SK-N-SH (cell line): ENCODE measurements at regions not wholly inside any gene's neighbourhood (a gene's known extent, or its start where the extent isn't known, plus 50 kb on each side); places are given as distances from the start of the nearest gene placed in this dataset.

Experiments used
- CTCF ChIA-PET: fragments of 300-600, 350-600 bp; formaldehyde crosslinking; extraction: SDS; loops from one replicate; lab custom pipeline; 2021; lab: Yijun Ruan, JAX
- POLR2A ChIA-PET: fragments of 350-600 bp; sonication (Branson Sonifier 250); formaldehyde crosslinking; extraction: SDS; loops from one replicate; lab custom pipeline; 2020; ENCODE audit warnings: antibody characterized with exemption, inconsistent platforms; lab: Yijun Ruan, JAX
- DNase-seq: peaks from one replicate; pipeline ENCODE4 v3.0.0; 2012
- H2AFZ ChIP-seq: fragments of 200-600 bp; sonication (generic); 2 replicates; pipeline ENCODE4 v1.8.1; 2016; ENCODE audit warnings: antibody characterized with exemption, mild to moderate bottlenecking, low read depth
- H3F3A ChIP-seq: fragments of 200-600 bp; sonication (generic); replicated peaks from 2 replicates; pipeline ENCODE3; 2016; ENCODE audit warnings: antibody characterized with exemption, mild to moderate bottlenecking; ENCODE audit not compliant: insufficient read depth
- H3K27ac ChIP-seq, 2 experiments: fragments of 200-500 bp in 1 of 2; fragments of 200-600 bp in 1 of 2; sonication (Bioruptor generic) in 1 of 2; sonication (generic), shearing (Covaris generic) in 1 of 2; 2 replicates each; pipeline versions ENCODE4 v1.5.1 to v1.6.1; 2014 to 2016; ENCODE audit warnings: low read depth in 2 of 2, inconsistent platforms in 1 of 2, low read length in 1 of 2, mild to moderate bottlenecking in 1 of 2, mixed read lengths in 1 of 2
- H3K27me3 ChIP-seq: fragments of 200-600 bp; sonication (generic), shearing (Covaris generic); 2 replicates; pipeline ENCODE4 v1.6.1; 2016; ENCODE audit warnings: mixed run types; ENCODE audit not compliant: insufficient read depth
- H3K36me3 ChIP-seq, 2 experiments: fragments of 200-500 bp in 1 of 2; fragments of 200-600 bp in 1 of 2; sonication (Bioruptor generic) in 1 of 2; sonication (generic) in 1 of 2; replicated peaks in 1 of 2; 2 replicates each; pipeline versions ENCODE3 to v1.5.1; 2014 to 2016; ENCODE audit warnings: low read length in 1 of 2, mild to moderate bottlenecking in 1 of 2; ENCODE audit not compliant: insufficient read depth in 2 of 2, control insufficient read depth in 1 of 2
- H3K4me1 ChIP-seq, 2 experiments: fragments of 200-500 bp in 1 of 2; fragments of 200-600 bp in 1 of 2; sonication (Bioruptor generic) in 1 of 2; sonication (generic), shearing (Covaris generic) in 1 of 2; 2 replicates each; pipeline versions ENCODE4 v1.5.1 to v1.6.1; 2014 to 2016; ENCODE audit warnings: low read depth in 1 of 2, low read length in 1 of 2, mixed run types in 1 of 2; ENCODE audit not compliant: insufficient read depth in 2 of 2, control insufficient read depth in 1 of 2
- H3K4me2 ChIP-seq: fragments of 200-600 bp; sonication (generic), shearing (Covaris generic); 2 replicates; pipeline ENCODE4 v1.6.1; 2017; ENCODE audit warnings: mixed run types
- H3K4me3 ChIP-seq, 2 experiments: fragments of 200-500 bp in 1 of 2; fragments of 200-600 bp in 1 of 2; sonication (Bioruptor generic) in 1 of 2; sonication (generic), shearing (Covaris generic) in 1 of 2; 2 replicates each; pipeline versions ENCODE4 v1.5.1 to v1.8.1; 2014 to 2016; ENCODE audit warnings: low read depth in 2 of 2, inconsistent platforms in 1 of 2, low read length in 1 of 2, mild to moderate bottlenecking in 1 of 2, mixed read lengths in 1 of 2, moderate library complexity in 1 of 2
- H3K79me2 ChIP-seq: fragments of 200-600 bp; sonication (generic); 2 replicates; pipeline ENCODE4 v1.8.1; 2017; ENCODE audit warnings: mild to moderate bottlenecking; ENCODE audit not compliant: insufficient read depth
- H3K9ac ChIP-seq: fragments of 200-600 bp; sonication (generic); 2 replicates; pipeline ENCODE4 v1.6.1; 2017; ENCODE audit warnings: mixed run types
- H3K9me2 ChIP-seq: fragments of 200-600 bp; sonication (generic); 2 replicates; pipeline ENCODE4 v1.6.1; 2017; ENCODE audit warnings: mixed run types
- H3K9me3 ChIP-seq: fragments of 200-600 bp; sonication (generic); 2 replicates; pipeline ENCODE4 v1.6.1; 2017; ENCODE audit warnings: mixed run types, mild to moderate bottlenecking, moderate library complexity
- H4K20me1 ChIP-seq: fragments of 200-600 bp; sonication (generic); 2 replicates; pipeline ENCODE4 v1.6.1; 2017; ENCODE audit warnings: mild to moderate bottlenecking, mixed run types; ENCODE audit not compliant: insufficient read depth
- CHD2 ChIP-seq: fragments of 150-350 bp; IDR thresholded peaks from 2 replicates; pipeline ENCODE4 v1.6.1; 2018; ENCODE audit warnings: low read length; ENCODE audit not compliant: partially characterized antibody
- ELF1 ChIP-seq: IDR thresholded peaks from 2 replicates; pipeline ENCODE4 v1.4.0; 2012
- EP300 ChIP-seq, 2 experiments: IDR thresholded peaks; 2 replicates each; pipeline versions ENCODE4 v1.4.0 to v1.6.1; 2012; ENCODE audit warnings: borderline replicate concordance in 1 of 2, low read depth in 1 of 2, low read length in 1 of 2
- FOSL2 ChIP-seq: IDR thresholded peaks from 2 replicates; pipeline ENCODE4 v1.4.0; 2012; ENCODE audit warnings: low read depth, mild to moderate bottlenecking, moderate library complexity, borderline replicate concordance
- FOXJ3 ChIP-seq: sonication (generic); formaldehyde crosslinking; IDR thresholded peaks from 2 replicates; pipeline ENCODE4 v1.5.1; 2020; ENCODE audit warnings: mild to moderate bottlenecking, missing genetic modification reagents
- GATA2 ChIP-seq: sonication (generic); formaldehyde crosslinking; IDR thresholded peaks from 2 replicates; pipeline ENCODE4 v1.5.0; 2020; ENCODE audit warnings: mild to moderate bottlenecking, missing genetic modification reagents
- MEF2A ChIP-seq: IDR thresholded peaks from 2 replicates; pipeline ENCODE4 v1.4.0; 2012; ENCODE audit warnings: low read depth, borderline replicate concordance
- MXI1 ChIP-seq: IDR thresholded peaks from 2 replicates; pipeline ENCODE4 v1.6.1; 2012; ENCODE audit warnings: mild to moderate bottlenecking, low read depth, low read length, improper control_type of control experiment
- NFIC ChIP-seq: IDR thresholded peaks from 2 replicates; pipeline ENCODE4 v1.4.0; 2012; ENCODE audit warnings: borderline replicate concordance
- NRF1 ChIP-seq: IDR thresholded peaks from 2 replicates; pipeline ENCODE4 v1.6.1; 2012; ENCODE audit warnings: low read depth, mild to moderate bottlenecking, low read length
- PBX3 ChIP-seq: IDR thresholded peaks from 2 replicates; pipeline ENCODE4; 2012
- REST ChIP-seq: IDR thresholded peaks from 2 replicates; pipeline ENCODE4 v1.6.1; 2012; ENCODE audit warnings: mild to moderate bottlenecking, low read depth, low read length, moderate library complexity
- RFX5 ChIP-seq: IDR thresholded peaks from 2 replicates; pipeline ENCODE4 v1.6.1; 2012; ENCODE audit warnings: mild to moderate bottlenecking, improper control_type of control experiment, low read length
- SIN3A ChIP-seq: IDR thresholded peaks from 2 replicates; pipeline ENCODE4 v1.6.1; 2012; ENCODE audit warnings: low read depth, mild to moderate bottlenecking, low read length, moderate library complexity, borderline replicate concordance
- TAF1 ChIP-seq: IDR thresholded peaks from 2 replicates; pipeline ENCODE4 v1.6.1; 2012; ENCODE audit warnings: low read depth, mild to moderate bottlenecking, low read length, moderate library complexity, borderline replicate concordance
- TCF12 ChIP-seq: IDR thresholded peaks from 2 replicates; pipeline ENCODE4 v1.4.0; 2012
- TEAD4 ChIP-seq: IDR thresholded peaks from 2 replicates; pipeline ENCODE4 v1.4.0; 2012; ENCODE audit warnings: mild to moderate bottlenecking, borderline replicate concordance; ENCODE audit not compliant: insufficient read depth
- ZBTB33 ChIP-seq: IDR thresholded peaks from 2 replicates; pipeline ENCODE4 v1.4.0; 2012; ENCODE audit warnings: low read depth, borderline replicate concordance
- WGBS: methylation state at CpG from one replicate; pipeline ENCODE4 v1.1.6; 2017; ENCODE audit warnings: low lambda C conversion rate; 5-methylcytosine and 5-hydroxymethylcytosine counted together
- TF ChIP-seq, protein P1 (sequence below): IDR thresholded peaks from 2 replicates; pipeline ENCODE4 v1.4.0; 2012; ENCODE audit warnings: low read depth, borderline replicate concordance
- TF ChIP-seq, protein P2 (sequence below): fragments of 200-600 bp; sonication (generic); IDR thresholded peaks from 2 replicates; pipeline ENCODE4 v1.6.1; 2017; ENCODE audit warnings: antibody characterized with exemption, mild to moderate bottlenecking, moderate library complexity

DNA sequence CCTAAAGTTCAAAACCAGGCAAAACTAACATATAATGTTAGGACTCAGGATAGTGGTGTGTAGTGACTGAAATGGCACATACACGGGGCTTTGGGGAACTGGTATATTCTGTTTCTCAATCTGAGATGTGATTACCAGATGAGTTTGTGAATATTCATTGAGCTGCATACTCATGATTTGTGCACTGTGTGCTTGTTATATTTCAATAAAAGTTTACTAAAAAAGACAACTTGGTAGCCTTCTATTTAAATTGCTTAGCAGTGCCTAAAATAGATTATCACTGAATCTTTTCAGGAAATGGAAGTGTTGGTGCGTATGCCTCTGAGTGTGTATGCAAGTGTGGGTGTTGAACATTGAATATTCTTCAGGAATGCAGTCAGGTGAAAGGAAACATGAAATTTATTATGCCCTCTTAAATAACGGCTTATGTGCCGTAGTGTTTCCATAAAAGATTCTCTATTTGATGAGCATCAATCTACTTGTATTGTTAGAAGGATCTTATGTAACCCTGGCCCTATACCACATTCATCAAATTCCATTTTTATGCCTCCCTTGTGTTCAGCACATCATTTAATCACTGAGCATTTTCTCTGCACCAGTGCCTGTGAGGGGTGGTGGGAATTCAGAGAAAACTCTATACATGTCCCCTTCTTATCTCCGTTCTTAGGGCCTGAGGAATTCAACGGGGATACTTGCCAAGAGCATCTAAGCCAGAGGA lies 82.6 kb upstream of the AUTS2 start:
- no peak overlapping the region for H3K4me2 ChIP-seq
- H3K27me3 ChIP-seq: no peaks in the 10 kb centered on the region; the same call in 1 of the 2 replicates
- no peaks in the 10 kb centered on the region for H4K20me1 ChIP-seq
- no peak for TF ChIP-seq ELF1
- no peak for TF ChIP-seq MEF2A
- TF ChIP-seq PBX3: no peak
- TF ChIP-seq NFIC: no peak
- no peak for TF ChIP-seq RFX5
- TF ChIP-seq FOSL2: no peak
- no peak for TF ChIP-seq GATA2
- TF ChIP-seq, protein P1, sequence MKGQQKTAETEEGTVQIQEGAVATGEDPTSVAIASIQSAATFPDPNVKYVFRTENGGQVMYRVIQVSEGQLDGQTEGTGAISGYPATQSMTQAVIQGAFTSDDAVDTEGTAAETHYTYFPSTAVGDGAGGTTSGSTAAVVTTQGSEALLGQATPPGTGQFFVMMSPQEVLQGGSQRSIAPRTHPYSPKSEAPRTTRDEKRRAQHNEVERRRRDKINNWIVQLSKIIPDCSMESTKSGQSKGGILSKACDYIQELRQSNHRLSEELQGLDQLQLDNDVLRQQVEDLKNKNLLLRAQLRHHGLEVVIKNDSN: no peak
- no peak for TF ChIP-seq CHD2
- no peak for TF ChIP-seq TEAD4
- TF ChIP-seq SIN3A: no peak
- TF ChIP-seq FOXJ3 (CRISPR knock-in tag): no peak
- no peak for TF ChIP-seq TAF1
- no peak for TF ChIP-seq TCF12
- no peak for TF ChIP-seq REST
- TF ChIP-seq ZBTB33: no peak
- TF ChIP-seq NRF1: no peak
- TF ChIP-seq MXI1: no peak
- TF ChIP-seq, protein P2, sequence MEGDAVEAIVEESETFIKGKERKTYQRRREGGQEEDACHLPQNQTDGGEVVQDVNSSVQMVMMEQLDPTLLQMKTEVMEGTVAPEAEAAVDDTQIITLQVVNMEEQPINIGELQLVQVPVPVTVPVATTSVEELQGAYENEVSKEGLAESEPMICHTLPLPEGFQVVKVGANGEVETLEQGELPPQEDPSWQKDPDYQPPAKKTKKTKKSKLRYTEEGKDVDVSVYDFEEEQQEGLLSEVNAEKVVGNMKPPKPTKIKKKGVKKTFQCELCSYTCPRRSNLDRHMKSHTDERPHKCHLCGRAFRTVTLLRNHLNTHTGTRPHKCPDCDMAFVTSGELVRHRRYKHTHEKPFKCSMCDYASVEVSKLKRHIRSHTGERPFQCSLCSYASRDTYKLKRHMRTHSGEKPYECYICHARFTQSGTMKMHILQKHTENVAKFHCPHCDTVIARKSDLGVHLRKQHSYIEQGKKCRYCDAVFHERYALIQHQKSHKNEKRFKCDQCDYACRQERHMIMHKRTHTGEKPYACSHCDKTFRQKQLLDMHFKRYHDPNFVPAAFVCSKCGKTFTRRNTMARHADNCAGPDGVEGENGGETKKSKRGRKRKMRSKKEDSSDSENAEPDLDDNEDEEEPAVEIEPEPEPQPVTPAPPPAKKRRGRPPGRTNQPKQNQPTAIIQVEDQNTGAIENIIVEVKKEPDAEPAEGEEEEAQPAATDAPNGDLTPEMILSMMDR: no peak
- no peak for TF ChIP-seq EP300 (IDR thresholded peaks at IDR 0.05; ENCODE audit: borderline replicate concordance in 1 of 2, low read depth in 1 of 2, low read length in 1 of 2)
- TF ChIP-seq, all 33 proteins: peak for 0
- H3K79me2 ChIP-seq: no peaks in the 10 kb centered on the region
- H3K36me3 ChIP-seq: no peaks in the 10 kb centered on the region
- H3K9me2 ChIP-seq: no peaks in the 10 kb centered on the region
- 63% methylated on average over 6 of the region's 6 CpGs for WGBS
- no peaks in the 10 kb centered on the region for H3F3A ChIP-seq
- no peak overlapping the region for H3K9ac ChIP-seq
- H3K27ac ChIP-seq: no peak overlapping the region
- POLR2A ChIA-PET: no interaction called here
- peaks cover 0 to 5% of the 10 kb centered on the region in 2 experiments; a peak in 1 of 4 replicates for H3K4me1 ChIP-seq
- DNase-seq: no peak
- no peak overlapping the region for H3K4me3 ChIP-seq
- H2AFZ ChIP-seq: no peak overlapping the region
- no peaks in the 10 kb centered on the region for H3K9me3 ChIP-seq
- CTCF ChIA-PET: no interaction called here
